ENCODE measurements at regions not wholly inside any gene's neighbourhood (a gene's known extent, or its start where the extent isn't known, plus 50 kb on each side); places are given as distances from the start of the nearest gene placed in this dataset.

DNA sequence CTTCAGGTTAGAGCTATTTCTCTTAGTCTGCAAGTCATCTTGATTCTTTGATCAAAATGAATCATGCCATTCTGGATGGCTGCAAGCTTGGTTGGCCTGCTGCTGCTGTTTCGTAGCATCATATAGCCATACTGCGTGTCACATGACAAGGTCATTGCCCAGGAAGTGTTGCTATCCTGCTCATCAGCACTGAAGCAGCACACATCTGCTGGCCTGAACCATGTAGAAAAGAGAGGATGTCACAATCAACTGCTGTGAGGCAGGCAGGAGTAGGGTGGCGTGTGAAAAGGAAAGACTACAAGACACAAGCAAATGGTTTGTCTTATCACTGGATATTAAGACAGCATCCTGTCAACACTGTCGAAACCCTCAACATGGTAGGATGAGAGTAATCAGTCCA lies 376.7 kb upstream of the RORB start:
- TF ChIP-seq, protein P1, sequence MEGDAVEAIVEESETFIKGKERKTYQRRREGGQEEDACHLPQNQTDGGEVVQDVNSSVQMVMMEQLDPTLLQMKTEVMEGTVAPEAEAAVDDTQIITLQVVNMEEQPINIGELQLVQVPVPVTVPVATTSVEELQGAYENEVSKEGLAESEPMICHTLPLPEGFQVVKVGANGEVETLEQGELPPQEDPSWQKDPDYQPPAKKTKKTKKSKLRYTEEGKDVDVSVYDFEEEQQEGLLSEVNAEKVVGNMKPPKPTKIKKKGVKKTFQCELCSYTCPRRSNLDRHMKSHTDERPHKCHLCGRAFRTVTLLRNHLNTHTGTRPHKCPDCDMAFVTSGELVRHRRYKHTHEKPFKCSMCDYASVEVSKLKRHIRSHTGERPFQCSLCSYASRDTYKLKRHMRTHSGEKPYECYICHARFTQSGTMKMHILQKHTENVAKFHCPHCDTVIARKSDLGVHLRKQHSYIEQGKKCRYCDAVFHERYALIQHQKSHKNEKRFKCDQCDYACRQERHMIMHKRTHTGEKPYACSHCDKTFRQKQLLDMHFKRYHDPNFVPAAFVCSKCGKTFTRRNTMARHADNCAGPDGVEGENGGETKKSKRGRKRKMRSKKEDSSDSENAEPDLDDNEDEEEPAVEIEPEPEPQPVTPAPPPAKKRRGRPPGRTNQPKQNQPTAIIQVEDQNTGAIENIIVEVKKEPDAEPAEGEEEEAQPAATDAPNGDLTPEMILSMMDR (IDR thresholded peaks at IDR 0.05), result no peak
- no peak overlapping the region for H3K27ac Mint-ChIP-seq

DNA sequence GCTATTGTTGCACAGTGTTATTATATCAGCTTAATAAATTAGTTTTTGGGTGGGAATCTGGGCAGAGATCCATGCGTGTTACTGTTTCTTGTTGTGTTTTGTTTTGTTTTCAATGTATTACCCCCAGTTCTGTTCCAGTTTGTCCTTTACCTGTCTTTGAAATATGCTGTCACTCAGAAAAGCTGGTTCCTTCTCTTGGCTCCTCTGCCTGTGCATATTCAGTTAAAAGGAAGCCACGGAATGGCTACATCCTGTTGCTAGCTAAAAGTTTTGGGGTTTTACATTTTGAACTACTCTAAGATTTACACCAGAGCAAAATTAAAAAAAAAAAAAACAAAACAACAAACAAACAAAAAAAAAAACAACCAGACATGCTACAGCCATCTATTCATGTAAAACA lies 374.9 kb upstream of the RORB start:
- intact Hi-C loops (cut with DNase I, micrococcal nuclease), result no loop called here
- no peak overlapping the region for H3K4me3 Mint-ChIP-seq
- Histone ChIP-seq H3K36me3 (ENCODE audit: insufficient read depth, low read length) (no peaks in the 10 kb centered on the region), H3K4me3 (ENCODE audit: low read length) (no peak overlapping the region), H3K4me1 (ENCODE audit: insufficient read depth, low read length) (no peaks in the 10 kb centered on the region), H3K27ac (ENCODE audit: low read depth in 1 of 2, low read length in 2 of 2) (no peak overlapping the region), H3K27me3 (ENCODE audit: control insufficient read depth in 1 of 2, insufficient read depth in 2 of 2, low read length in 2 of 2) (no peaks in the 10 kb centered on the region), H3K9me3 (ENCODE audit: control insufficient read depth in 1 of 2, insufficient read depth in 1 of 2, low read length in 2 of 2) (no peaks in the 10 kb centered on the region)
- H3K4me1 Mint-ChIP-seq (ENCODE audit: low read depth), result no peaks in the 10 kb centered on the region
- peaks cover 5% of the 10 kb centered on the region for H3K9me3 Mint-ChIP-seq
- H3K27me3 Mint-ChIP-seq, result no peaks in the 10 kb centered on the region
- no peak for DNase-seq
- ChIA-PET CTCF (no interaction called here), POLR2A (no interaction called here)
- ATAC-seq (ENCODE audit: poor library complexity), result no peak
- no peaks in the 10 kb centered on the region for H3K36me3 Mint-ChIP-seq (ENCODE audit: low read depth)
- TF ChIP-seq, protein P1 (IDR thresholded peaks at IDR 0.05), result no peak
- H3K27ac Mint-ChIP-seq, result no peak overlapping the region

More for the DNA sequence above, 376.7 kb upstream of the RORB start:
- Mint-ChIP-seq H3K36me3 (ENCODE audit: low read depth) (no peaks in the 10 kb centered on the region), H3K4me3 (no peak overlapping the region), H3K27me3 (no peaks in the 10 kb centered on the region), H3K4me1 (ENCODE audit: low read depth) (no peaks in the 10 kb centered on the region), H3K9me3 (peaks cover 5% of the 10 kb centered on the region)
- no peak overlapping the region for H3K27ac ChIP-seq (ENCODE audit: low read depth in 1 of 2, low read length in 2 of 2)
- no peaks in the 10 kb centered on the region for H3K4me1 ChIP-seq (ENCODE audit: insufficient read depth, low read length)
- no peaks in the 10 kb centered on the region for H3K9me3 ChIP-seq (ENCODE audit: control insufficient read depth in 1 of 2, insufficient read depth in 1 of 2, low read length in 2 of 2)
- no peaks in the 10 kb centered on the region for H3K27me3 ChIP-seq (ENCODE audit: control insufficient read depth in 1 of 2, insufficient read depth in 2 of 2, low read length in 2 of 2)
- H3K4me3 ChIP-seq (ENCODE audit: low read length), result no peak overlapping the region
- ATAC-seq (ENCODE audit: poor library complexity), result no peak
- no peaks in the 10 kb centered on the region for H3K36me3 ChIP-seq (ENCODE audit: insufficient read depth, low read length)
- POLR2A ChIA-PET, result no interaction called here
- CTCF ChIA-PET, result no interaction called here
- DNase-seq, result no peak
- intact Hi-C loops (cut with DNase I, micrococcal nuclease), result no loop called here

DNA sequence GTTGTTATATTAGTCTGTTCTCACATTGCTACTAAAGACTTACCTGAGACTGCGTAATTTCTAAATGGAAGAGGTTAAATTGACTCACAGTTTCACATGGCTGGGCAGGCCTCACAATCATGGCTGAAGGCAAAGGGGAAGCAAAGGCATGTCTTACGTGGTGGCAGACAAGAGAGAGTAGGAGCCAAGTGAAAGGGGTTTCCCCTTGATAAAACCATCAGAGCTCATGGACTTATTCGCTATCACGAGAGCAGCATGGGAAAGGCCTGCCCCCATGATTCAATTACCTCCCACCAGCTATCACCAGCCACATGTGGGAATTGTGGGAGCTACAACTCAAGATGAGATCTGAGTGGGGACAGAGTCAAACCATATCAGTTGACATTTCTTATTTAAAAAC lies 374.5 kb upstream of the RORB start:
- no peaks in the 10 kb centered on the region for H3K4me1 Mint-ChIP-seq (ENCODE audit: low read depth)
- TF ChIP-seq, protein P1 (IDR thresholded peaks at IDR 0.05), result no peak
- Histone ChIP-seq H3K27ac (ENCODE audit: low read depth in 1 of 2, low read length in 2 of 2) (no peak overlapping the region), H3K9me3 (ENCODE audit: control insufficient read depth in 1 of 2, insufficient read depth in 1 of 2, low read length in 2 of 2) (no peaks in the 10 kb centered on the region), H3K27me3 (ENCODE audit: control insufficient read depth in 1 of 2, insufficient read depth in 2 of 2, low read length in 2 of 2) (no peaks in the 10 kb centered on the region), H3K4me1 (ENCODE audit: insufficient read depth, low read length) (no peaks in the 10 kb centered on the region), H3K36me3 (ENCODE audit: insufficient read depth, low read length) (no peaks in the 10 kb centered on the region), H3K4me3 (ENCODE audit: low read length) (no peak overlapping the region)
- CTCF ChIA-PET, result no interaction called here
- H3K9me3 Mint-ChIP-seq, result peaks cover 5% of the 10 kb centered on the region
- intact Hi-C loops (cut with DNase I, micrococcal nuclease), result no loop called here
- H3K27ac Mint-ChIP-seq, result no peak overlapping the region
- no peak for DNase-seq
- H3K4me3 Mint-ChIP-seq, result no peak overlapping the region
- H3K27me3 Mint-ChIP-seq, result no peaks in the 10 kb centered on the region
- POLR2A ChIA-PET, result no interaction called here
- ATAC-seq (ENCODE audit: poor library complexity), result no peak
- H3K36me3 Mint-ChIP-seq (ENCODE audit: low read depth), result no peaks in the 10 kb centered on the region

Measured in CD4-positive, alpha-beta T cell (primary cell).